ENCODE measurements at regions not wholly inside any gene's neighbourhood (a gene's known extent, or its start where the extent isn't known, plus 50 kb on each side); places are given as distances from the start of the nearest gene placed in this dataset.

DNA sequence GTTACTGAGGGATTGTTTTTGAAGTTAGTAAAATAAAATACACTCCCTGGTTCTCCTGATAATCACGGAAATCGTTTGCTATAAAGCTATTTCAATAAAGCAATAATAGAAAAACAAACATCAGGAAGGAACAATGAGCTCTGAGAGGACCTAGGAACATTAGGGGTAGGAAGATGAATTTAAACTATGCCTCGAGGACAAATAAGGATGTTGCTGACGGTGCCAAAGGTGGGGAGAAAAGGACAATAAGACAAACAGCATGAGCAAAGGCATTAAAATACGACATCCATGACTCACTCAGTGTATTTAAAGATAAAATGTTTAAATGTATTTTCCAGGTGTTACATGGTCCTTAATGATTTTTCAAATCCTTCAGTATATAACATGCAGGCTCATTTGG lies 110.3 kb downstream of the MTNR1A start:
- TF ChIP-seq CTCF (IDR thresholded peaks at IDR 0.05; ENCODE audit: insufficient read depth, low read depth, low read length): no peak
- no peak for TF ChIP-seq EZH2 (IDR thresholded peaks at IDR 0.05; ENCODE audit: insufficient read depth, low read length)

Measured in astrocyte (in vitro differentiated cells and primary cell).